Smooth muscle cell (in vitro differentiated cells): ENCODE measurements at regions not wholly inside any gene's neighbourhood (a gene's known extent, or its start where the extent isn't known, plus 50 kb on each side); places are given as distances from the start of the nearest gene placed in this dataset.

Experiments used
- DNase-seq: peaks from one replicate; lab custom pipeline; 2025; ENCODE audit not compliant: unreplicated experiment; lab: John Stamatoyannopoulos, UW
- H2AFZ ChIP-seq: fragments of 200-600 bp; sonication (generic); 2 replicates; pipeline ENCODE4 v1.6.0; 2016; ENCODE audit warnings: antibody characterized with exemption, low read depth, mild to moderate bottlenecking
- H3F3A ChIP-seq: fragments of 200-600 bp; sonication (generic); 2 replicates; pipeline ENCODE4 v1.6.0; 2017; ENCODE audit warnings: antibody characterized with exemption, low read depth
- H3K27ac ChIP-seq: fragments of 200-600 bp; sonication (generic); 2 replicates; pipeline ENCODE4 v1.5.1; 2016; ENCODE audit warnings: low read depth, mild to moderate bottlenecking
- H3K27me3 ChIP-seq: fragments of 200-600 bp; sonication (generic); 2 replicates; pipeline ENCODE4 v1.6.1; 2016; ENCODE audit warnings: low read depth, mild to moderate bottlenecking
- H3K36me3 ChIP-seq: fragments of 200-600 bp; sonication (generic); 2 replicates; pipeline ENCODE4 v1.5.1; 2016; ENCODE audit warnings: low read depth
- H3K4me1 ChIP-seq: fragments of 200-600 bp; sonication (generic); 2 replicates; pipeline ENCODE4 v1.5.1; 2016; ENCODE audit warnings: low read depth
- H3K4me2 ChIP-seq: fragments of 200-600 bp; sonication (generic); 2 replicates; pipeline ENCODE4 v1.6.0; 2016; ENCODE audit warnings: mild to moderate bottlenecking
- H3K4me3 ChIP-seq: fragments of 200-600 bp; sonication (generic); 2 replicates; pipeline ENCODE4 v1.5.1; 2016; ENCODE audit warnings: mild to moderate bottlenecking
- H3K79me2 ChIP-seq: fragments of 200-600 bp; sonication (generic); 2 replicates; pipeline ENCODE4 v1.6.0; 2016; ENCODE audit warnings: low read depth, mild to moderate bottlenecking
- H3K9ac ChIP-seq: fragments of 200-600 bp; sonication (generic); 2 replicates; pipeline ENCODE4 v1.6.0; 2016; ENCODE audit warnings: low read depth
- H3K9me3 ChIP-seq: fragments of 200-600 bp; sonication (generic); replicated peaks from 2 replicates; pipeline ENCODE4 v1.5.1; 2016; ENCODE audit warnings: low read depth
- H4K20me1 ChIP-seq: fragments of 200-600 bp; sonication (generic); 2 replicates; pipeline ENCODE4 v1.6.0; 2016; ENCODE audit warnings: low read depth
- CTCF ChIP-seq: fragments of 200-600 bp; sonication (generic); IDR thresholded peaks from 2 replicates; pipeline ENCODE4 v1.5.1; 2017; ENCODE audit warnings: borderline replicate concordance, mild to moderate bottlenecking, antibody characterized with exemption; ENCODE audit not compliant: insufficient read depth, poor library complexity, severe bottlenecking
- WGBS: methylation state at CpG from one replicate; pipeline ENCODE4 v1.1.7; 2016; ENCODE audit warnings: low lambda C conversion rate; 5-methylcytosine and 5-hydroxymethylcytosine counted together

GRCh38 chr20:12764851-12765250 is 243.9 kb upstream of the SPTLC3 start:
- Histone ChIP-seq H3K79me2 (no peaks in the 10 kb centered on the region), H3K4me2 (no peak overlapping the region), H3K9ac (no peak overlapping the region), H3K4me1 (no peaks in the 10 kb centered on the region), H3K27me3 (no peaks in the 10 kb centered on the region), H3F3A (no peaks in the 10 kb centered on the region), H3K27ac (no peak overlapping the region), H3K4me3 (no peak overlapping the region), H3K36me3 (no peaks in the 10 kb centered on the region), H4K20me1 (no peaks in the 10 kb centered on the region), H3K9me3 (no peaks in the 10 kb centered on the region), H2AFZ (no peak overlapping the region)
- DNase-seq, result no peak
- WGBS, result 0% methylated on average over 1 of the region's 1 CpG
- TF ChIP-seq CTCF, result no peak

DNA sequence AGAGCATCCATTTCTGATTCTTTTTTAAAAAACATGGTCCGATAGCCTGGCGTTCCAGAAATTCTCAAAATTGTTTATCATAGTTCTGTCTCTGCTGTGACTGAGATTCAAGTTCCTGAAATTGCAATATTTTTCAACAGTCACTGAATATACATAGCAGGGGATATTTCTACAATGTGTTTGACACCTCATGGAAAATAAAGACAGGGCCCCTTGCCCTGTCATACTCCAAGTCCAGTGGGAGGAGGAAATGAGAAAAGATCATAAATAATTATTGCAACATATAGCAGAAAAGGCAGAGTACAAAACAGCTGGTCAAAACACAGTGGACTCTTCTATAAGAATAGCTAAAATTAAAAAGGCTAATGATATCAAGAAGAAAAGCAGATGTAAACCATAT is 234.8 kb upstream of the SPTLC3 start:
- Histone ChIP-seq H3K4me1 (no peaks in the 10 kb centered on the region), H3K4me3 (no peak overlapping the region), H3K9ac (no peak overlapping the region), H3K4me2 (no peak overlapping the region), H4K20me1 (no peaks in the 10 kb centered on the region), H2AFZ (no peak overlapping the region), H3K27me3 (no peaks in the 10 kb centered on the region), H3K27ac (no peak overlapping the region), H3F3A (no peaks in the 10 kb centered on the region), H3K79me2 (no peaks in the 10 kb centered on the region), H3K36me3 (no peaks in the 10 kb centered on the region), H3K9me3 (no peaks in the 10 kb centered on the region)
- DNase-seq, result no peak
- no peak for TF ChIP-seq CTCF
- WGBS, result 91% methylated on average over 2 of the region's 2 CpGs

- WGBS, result 83% methylated on average over 5 of the region's 5 CpGs
- no peak for TF ChIP-seq CTCF
Measured at GRCh38 chr20:12775041-12775440, 233.7 kb upstream of the SPTLC3 start.

GRCh38 chr20:12777016-12777415 is 231.8 kb upstream of the SPTLC3 start:
- Histone ChIP-seq H3F3A (no peaks in the 10 kb centered on the region), H4K20me1 (no peaks in the 10 kb centered on the region), H3K79me2 (no peaks in the 10 kb centered on the region), H3K4me2 (no peak overlapping the region), H3K9ac (no peak overlapping the region), H3K27me3 (no peaks in the 10 kb centered on the region), H3K4me3 (no peak overlapping the region), H3K36me3 (no peaks in the 10 kb centered on the region), H3K4me1 (no peaks in the 10 kb centered on the region), H3K27ac (no peak overlapping the region), H2AFZ (no peak overlapping the region), H3K9me3 (no peaks in the 10 kb centered on the region)
- no peak for TF ChIP-seq CTCF
- 96% methylated on average over 5 of the region's 5 CpGs for WGBS
- no peak for DNase-seq

More at GRCh38 chr20:12775041-12775440, 233.7 kb upstream of the SPTLC3 start:
- H3K79me2 ChIP-seq, result no peaks in the 10 kb centered on the region
- H3K36me3 ChIP-seq, result no peaks in the 10 kb centered on the region
- H3K4me2 ChIP-seq, result no peak overlapping the region
- no peaks in the 10 kb centered on the region for H4K20me1 ChIP-seq
- no peak for DNase-seq
- H3K27me3 ChIP-seq, result no peaks in the 10 kb centered on the region
- H2AFZ ChIP-seq, result no peak overlapping the region
- no peaks in the 10 kb centered on the region for H3K9me3 ChIP-seq
- H3K9ac ChIP-seq, result no peak overlapping the region
- no peak overlapping the region for H3K4me3 ChIP-seq
- no peak overlapping the region for H3K27ac ChIP-seq
- no peaks in the 10 kb centered on the region for H3K4me1 ChIP-seq
- no peaks in the 10 kb centered on the region for H3F3A ChIP-seq
